B cell (primary cell): ENCODE measurements at regions not wholly inside any gene's neighbourhood (a gene's known extent, or its start where the extent isn't known, plus 50 kb on each side); places are given as distances from the start of the nearest gene placed in this dataset.

Experiments
- ATAC-seq: fragments of 200-7000 bp; cut with Tn5 transposase; one replicate; pipeline ENCODE4 v1.10.0; 2021; ENCODE audit warnings: low read depth, mild to moderate bottlenecking, moderate number of reproducible peaks, moderate library complexity
- CTCF ChIA-PET: fragments of 350-600 bp; sonication (Branson Sonifier 250); formaldehyde crosslinking; loops from one replicate; lab custom pipeline; 2021; ENCODE audit warnings: antibody characterized with exemption, inconsistent platforms; lab: Charles Lee
- POLR2A ChIA-PET: fragments of 350-600 bp; sonication (Branson Sonifier 250); formaldehyde crosslinking; loops from one replicate; lab custom pipeline; 2021; ENCODE audit warnings: antibody characterized with exemption; lab: Charles Lee
- DNase-seq: peaks from one replicate; pipeline ENCODE4 v3.0.0; 2013
- H2AFZ ChIP-seq: 2 replicates; pipeline ENCODE4 v1.6.1; 2012; ENCODE audit warnings: mild to moderate bottlenecking, low read depth, low read length; ENCODE audit not compliant: insufficient read depth, poor library complexity, severe bottlenecking
- H3K27ac ChIP-seq, 2 donors: 1 replicate in 1 of 2; 2 replicates in 1 of 2; pipeline ENCODE4 v1.5.1; 2012 to 2013; ENCODE audit warnings: low read length in 2 of 2, mild to moderate bottlenecking in 2 of 2, moderate library complexity in 1 of 2
- H3K27me3 ChIP-seq, 4 experiments: fragments of 200-600 bp in 1 of 4; sonication (generic) in 1 of 4; replicated peaks in 1 of 4; 1 replicate in 2 of 4; 2 replicates in 2 of 4; pipeline versions ENCODE4 v1.6.1 to v1.7.0; 2013 to 2016; ENCODE audit warnings: low read length in 3 of 4, mild to moderate bottlenecking in 2 of 4, mixed read lengths in 1 of 4, moderate library complexity in 1 of 4; ENCODE audit not compliant: insufficient read depth in 4 of 4, control insufficient read depth in 3 of 4; ENCODE audit errors: control extremely low read depth in 1 of 4
- H3K36me3 ChIP-seq, 2 experiments: replicated peaks in 1 of 2; 1 replicate in 1 of 2; 2 replicates in 1 of 2; pipeline versions ENCODE4 v1.6.1 to v1.7.1; 2013; ENCODE audit warnings: low read length in 1 of 2; ENCODE audit not compliant: insufficient read depth in 2 of 2, control insufficient read depth in 1 of 2; ENCODE audit errors: control extremely low read depth in 1 of 2, extremely low read depth in 1 of 2
- H3K4me1 ChIP-seq, 2 donors: fragments of 200-600 bp in 1 of 2; sonication (generic) in 1 of 2; 1 replicate in 1 of 2; 2 replicates in 1 of 2; pipeline versions ENCODE4 v1.5.1 to v1.6.1; 2013 to 2017; ENCODE audit warnings: low read length in 2 of 2; ENCODE audit not compliant: control insufficient read depth in 2 of 2, insufficient read depth in 2 of 2
- H3K4me2 ChIP-seq: replicated peaks from 2 replicates; pipeline ENCODE3; 2012; ENCODE audit warnings: mild to moderate bottlenecking, low read depth, low read length; ENCODE audit not compliant: poor library complexity, severe bottlenecking
- H3K4me3 ChIP-seq, 5 experiments: fragments of 200-600 bp in 1 of 5; sonication (generic) in 1 of 5; 1 replicate in 3 of 5; 2 replicates in 2 of 5; pipeline versions ENCODE4 v1.5.1 to v1.7.0; 2011 to 2016; ENCODE audit warnings: low read length in 4 of 5, mild to moderate bottlenecking in 4 of 5, low read depth in 2 of 5, control low read depth in 1 of 5, moderate library complexity in 1 of 5; ENCODE audit not compliant: insufficient read depth in 1 of 5; ENCODE audit errors: control extremely low read depth in 1 of 5, extremely low read depth in 1 of 5
- H3K79me2 ChIP-seq: fragments of 200-600 bp; sonication (generic); one replicate; pipeline ENCODE4 v1.6.0; 2016; ENCODE audit warnings: low read length; ENCODE audit not compliant: control insufficient read depth, insufficient read depth
- H3K9ac ChIP-seq: fragments of 200-600 bp; sonication (generic); 2 replicates; pipeline ENCODE4 v1.6.1; 2017; ENCODE audit warnings: mild to moderate bottlenecking, low read length, moderate library complexity
- H3K9me3 ChIP-seq, 3 donors: one replicate each; pipeline versions ENCODE4 v1.6.1 to v1.7.1; 2013; ENCODE audit warnings: low read length in 2 of 3; ENCODE audit not compliant: control insufficient read depth in 2 of 3, insufficient read depth in 1 of 3; ENCODE audit errors: control extremely low read depth in 1 of 3
- H4K20me1 ChIP-seq: 2 replicates; pipeline ENCODE4 v1.6.0; 2012; ENCODE audit warnings: mild to moderate bottlenecking, low read length; ENCODE audit not compliant: insufficient read depth, control insufficient read depth, poor library complexity, severe bottlenecking
- H3K27ac Mint-ChIP-seq: one replicate; pipeline ENCODE4 v1.8.0; 2021; ENCODE audit warnings: mixed read lengths
- H3K27me3 Mint-ChIP-seq: one replicate; pipeline ENCODE4 v1.8.0; 2021; ENCODE audit warnings: mixed read lengths
- H3K4me1 Mint-ChIP-seq: one replicate; pipeline ENCODE4 v1.8.0; 2021; ENCODE audit warnings: mixed read lengths
- H3K4me3 Mint-ChIP-seq: one replicate; pipeline ENCODE4 v1.8.0; 2021; ENCODE audit warnings: mixed read lengths
- H3K9me3 Mint-ChIP-seq: one replicate; pipeline ENCODE4 v1.8.0; 2022; ENCODE audit warnings: mixed read lengths; ENCODE audit not compliant: insufficient read depth
- EZH2 ChIP-seq: IDR thresholded peaks from 2 replicates; pipeline ENCODE4 v1.6.1; 2012; ENCODE audit warnings: borderline replicate concordance, low read depth, mild to moderate bottlenecking, moderate library complexity, low read length; ENCODE audit not compliant: insufficient read depth, poor library complexity, severe bottlenecking
- WGBS: methylation state at CpG from one replicate; pipeline ENCODE4 v1.1.5; 2013; ENCODE audit warnings: missing lambda C conversion rate; ENCODE audit not compliant: insufficient coverage; 5-methylcytosine and 5-hydroxymethylcytosine counted together
- intact Hi-C: fragments of 100-400 bp; cut with micrococcal nuclease; formaldehyde crosslinking; loops from one replicate; pipeline ENCODE4 v1.10.0; 2022
- TF ChIP-seq, protein P1 (sequence below): fragments of 200-600 bp; IDR thresholded peaks from one replicate; pipeline ENCODE4 v1.8.0; 2022; ENCODE audit warnings: antibody characterized with exemption, mild to moderate bottlenecking

DNA sequence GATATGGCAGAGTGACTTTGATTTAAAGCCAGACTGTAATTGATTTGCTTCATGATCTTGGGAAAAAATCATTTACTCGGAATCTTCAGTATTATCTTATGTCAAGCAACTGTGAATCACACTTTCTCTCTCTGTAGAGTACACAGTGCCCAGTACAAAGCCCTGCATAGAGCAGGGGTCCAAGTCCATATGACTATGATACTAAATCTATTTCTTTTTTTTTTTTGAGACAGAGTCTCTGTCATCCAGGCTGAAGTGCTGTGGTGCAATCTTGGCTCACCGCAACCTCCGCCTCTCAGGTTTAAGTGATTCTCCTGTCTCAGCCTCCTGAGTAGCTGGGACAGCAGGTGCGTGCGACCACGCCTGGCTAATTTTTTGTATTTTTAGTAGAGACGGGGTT, 194.8 kb upstream of the SEMA6A start:
- TF ChIP-seq, protein P1, sequence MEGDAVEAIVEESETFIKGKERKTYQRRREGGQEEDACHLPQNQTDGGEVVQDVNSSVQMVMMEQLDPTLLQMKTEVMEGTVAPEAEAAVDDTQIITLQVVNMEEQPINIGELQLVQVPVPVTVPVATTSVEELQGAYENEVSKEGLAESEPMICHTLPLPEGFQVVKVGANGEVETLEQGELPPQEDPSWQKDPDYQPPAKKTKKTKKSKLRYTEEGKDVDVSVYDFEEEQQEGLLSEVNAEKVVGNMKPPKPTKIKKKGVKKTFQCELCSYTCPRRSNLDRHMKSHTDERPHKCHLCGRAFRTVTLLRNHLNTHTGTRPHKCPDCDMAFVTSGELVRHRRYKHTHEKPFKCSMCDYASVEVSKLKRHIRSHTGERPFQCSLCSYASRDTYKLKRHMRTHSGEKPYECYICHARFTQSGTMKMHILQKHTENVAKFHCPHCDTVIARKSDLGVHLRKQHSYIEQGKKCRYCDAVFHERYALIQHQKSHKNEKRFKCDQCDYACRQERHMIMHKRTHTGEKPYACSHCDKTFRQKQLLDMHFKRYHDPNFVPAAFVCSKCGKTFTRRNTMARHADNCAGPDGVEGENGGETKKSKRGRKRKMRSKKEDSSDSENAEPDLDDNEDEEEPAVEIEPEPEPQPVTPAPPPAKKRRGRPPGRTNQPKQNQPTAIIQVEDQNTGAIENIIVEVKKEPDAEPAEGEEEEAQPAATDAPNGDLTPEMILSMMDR, result no peak
- Histone ChIP-seq H3K27me3 (no peaks in the 10 kb centered on the region), H3K4me3 (no peak overlapping the region), H2AFZ (no peak overlapping the region), H3K36me3 (no peaks in the 10 kb centered on the region), H3K4me1 (no peaks in the 10 kb centered on the region), H4K20me1 (no peaks in the 10 kb centered on the region), H3K4me2 (no peak overlapping the region), H3K9ac (no peak overlapping the region), H3K27ac (no peak overlapping the region), H3K9me3 (no peaks in the 10 kb centered on the region), H3K79me2 (no peaks in the 10 kb centered on the region)
- Mint-ChIP-seq H3K9me3 (no peaks in the 10 kb centered on the region), H3K27me3 (peaks cover 7% of the 10 kb centered on the region), H3K4me1 (no peaks in the 10 kb centered on the region), H3K4me3 (no peak overlapping the region), H3K27ac (no peak overlapping the region)
- ATAC-seq, result no peak
- ChIA-PET POLR2A (no interaction called here), CTCF (no interaction called here)
- WGBS, result 94% methylated on average over 7 of the region's 7 CpGs
- DNase-seq, result no peak
- intact Hi-C loops, result no loop called here

DNA sequence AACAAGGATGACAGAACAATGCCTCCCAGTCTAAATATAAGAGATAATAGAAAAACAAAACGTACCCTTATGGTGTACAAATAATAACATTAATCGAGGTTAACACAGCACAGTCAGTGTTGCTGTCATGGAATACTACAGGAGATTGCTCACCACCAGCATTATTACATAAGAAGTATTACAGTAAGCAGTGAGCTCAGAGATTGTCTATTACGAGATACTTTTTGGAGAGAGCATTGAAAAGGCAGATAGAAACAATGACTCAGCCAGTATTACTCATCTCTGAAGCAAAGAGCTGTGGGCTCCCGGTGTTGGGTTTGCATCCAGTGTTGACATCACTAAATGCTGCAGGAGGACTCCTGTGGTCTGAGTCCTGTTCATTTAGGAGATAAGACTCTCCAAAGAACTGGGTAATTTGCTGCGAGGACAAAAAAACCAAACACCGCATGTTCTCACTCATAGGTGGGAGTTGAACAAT, 191.9 kb upstream of the SEMA6A start:
- Histone ChIP-seq H3K4me3 (no peak overlapping the region), H3K4me2 (no peak overlapping the region), H3K27me3 (no peaks in the 10 kb centered on the region), H3K9ac (no peak overlapping the region), H2AFZ (no peak overlapping the region), H3K79me2 (no peaks in the 10 kb centered on the region), H3K27ac (no peak overlapping the region), H4K20me1 (no peaks in the 10 kb centered on the region), H3K4me1 (no peaks in the 10 kb centered on the region), H3K9me3 (no peaks in the 10 kb centered on the region), H3K36me3 (no peaks in the 10 kb centered on the region)
- Mint-ChIP-seq H3K27ac (no peak overlapping the region), H3K4me1 (no peaks in the 10 kb centered on the region), H3K4me3 (no peak overlapping the region), H3K9me3 (no peaks in the 10 kb centered on the region), H3K27me3 (peaks cover 7% of the 10 kb centered on the region)
- TF ChIP-seq, protein P1, result no peak
- TF ChIP-seq EZH2, result no peak
- CTCF ChIA-PET, result no interaction called here
- intact Hi-C loops, result no loop called here
- DNase-seq (no peak), ATAC-seq (no peak)
- WGBS, result 100% methylated on average over 2 of the region's 6 CpGs
- POLR2A ChIA-PET, result no interaction called here
